H4 (cell line): ENCODE measurements at regions not wholly inside any gene's neighbourhood (a gene's known extent, or its start where the extent isn't known, plus 50 kb on each side); places are given as distances from the start of the nearest gene placed in this dataset.

Source experiments
- DNase-seq: peaks from one replicate; pipeline ENCODE4 v3.0.0-alpha.2; 2015; ENCODE audit warnings: low spot score

- no peak for DNase-seq
Observed at GRCh38 chr11:113634940-113635575, 71.0 kb downstream of the TMPRSS5 start.

- DNase-seq: no peak
Observed at GRCh38 chr11:113632981-113633380, 73.1 kb downstream of the TMPRSS5 start.

- DNase-seq: no peak
Observed at GRCh38 chr11:113629562-113629961, 76.5 kb downstream of the TMPRSS5 start.

GRCh38 chr11:113628912-113629311 is 77.2 kb downstream of the TMPRSS5 start:
- no peak for DNase-seq

- no peak for DNase-seq
Observed at GRCh38 chr11:113627946-113628345, 78.2 kb downstream of the TMPRSS5 start.

GRCh38 chr11:113627297-113627696 is 78.8 kb downstream of the TMPRSS5 start:
- DNase-seq: no peak

GRCh38 chr11:113626736-113627135 is 79.4 kb downstream of the TMPRSS5 start:
- no peak for DNase-seq

GRCh38 chr11:113623114-113623513 is 83.0 kb downstream of the TMPRSS5 start:
- DNase-seq: no peak

GRCh38 chr11:113618360-113618759 is 87.7 kb downstream of the TMPRSS5 start:
- DNase-seq: peak; percentile 54

- no peak for DNase-seq
Observed at GRCh38 chr11:113615773-113616172, 90.3 kb downstream of the TMPRSS5 start.

GRCh38 chr11:113615098-113615497 is 91.0 kb downstream of the TMPRSS5 start:
- no peak for DNase-seq

- DNase-seq: no peak
Observed at GRCh38 chr11:113614097-113614496, 92.0 kb downstream of the TMPRSS5 start.

GRCh38 chr11:113613619-113614018 is 92.5 kb downstream of the TMPRSS5 start:
- DNase-seq: no peak

- no peak for DNase-seq
Observed at GRCh38 chr11:113604186-113604585, 101.9 kb downstream of the TMPRSS5 start.

- DNase-seq: peak; percentile 31
Observed at GRCh38 chr11:113603277-113604059, 102.6 kb downstream of the TMPRSS5 start.

GRCh38 chr11:113602483-113602882 is 103.6 kb downstream of the TMPRSS5 start:
- no peak for DNase-seq

- no peak for DNase-seq
Observed at GRCh38 chr11:113596658-113597057, 109.5 kb downstream of the TMPRSS5 start.

GRCh38 chr11:113595810-113596594 is 110.1 kb downstream of the TMPRSS5 start:
- DNase-seq: no peak

- DNase-seq: peak; percentile 83
Observed at GRCh38 chr11:113593698-113594308, 112.3 kb downstream of the TMPRSS5 start.

GRCh38 chr11:113591117-113591516 is 115.0 kb downstream of the TMPRSS5 start:
- no peak for DNase-seq

GRCh38 chr11:113587308-113587739 is 112.1 kb upstream of the DRD2 start:
- no peak for DNase-seq

- no peak for DNase-seq
Observed at GRCh38 chr11:113584371-113584770, 109.2 kb upstream of the DRD2 start.
